SK-N-SH treated with all-trans-retinoic acid at 6 μM for 48 hours (cell line): ENCODE measurements at regions not wholly inside any gene's neighbourhood (a gene's known extent, or its start where the extent isn't known, plus 50 kb on each side); places are given as distances from the start of the nearest gene placed in this dataset.

ENCODE experiments used
- ATAC-seq: fragments of 200-7000 bp; cut with Tn5 transposase; 3 replicates; pipeline ENCODE4 v1.9.1; 2020; ENCODE audit warnings: mild to moderate bottlenecking, moderate library complexity
- ARNTL ChIP-seq: fragments of 450-650 bp; formaldehyde crosslinking; IDR thresholded peaks from 2 replicates; pipeline ENCODE4 v1.5.0; 2020; ENCODE audit warnings: low read depth, mild to moderate bottlenecking, moderate library complexity, borderline replicate concordance
- BACH2 ChIP-seq: fragments of 250-450 bp; sonication (Bioruptor Pico); IDR thresholded peaks from 2 replicates; pipeline ENCODE4 v1.9.0; 2021; ENCODE audit warnings: mild to moderate bottlenecking, borderline replicate concordance
- CREB5 ChIP-seq: fragments of 250-450 bp; sonication (Bioruptor Pico); IDR thresholded peaks from 2 replicates; pipeline ENCODE4 v1.5.1; 2020; ENCODE audit warnings: low read depth, mild to moderate bottlenecking, moderate library complexity
- CSDC2 ChIP-seq: fragments of 250-450 bp; sonication (Bioruptor Pico); IDR thresholded peaks from 2 replicates; pipeline ENCODE4 v1.5.0; 2020; ENCODE audit warnings: mild to moderate bottlenecking, moderate library complexity
- CSRNP3 ChIP-seq: fragments of 250-450 bp; sonication (Bioruptor Pico); IDR thresholded peaks from 2 replicates; pipeline ENCODE4 v1.5.1; 2021; ENCODE audit warnings: mild to moderate bottlenecking, moderate library complexity
- ESRRG ChIP-seq: fragments of 250-450 bp; sonication (Bioruptor Pico); IDR thresholded peaks from 2 replicates; pipeline ENCODE4 v1.6.1; 2021; ENCODE audit warnings: mild to moderate bottlenecking
- GLIS3 ChIP-seq: fragments of 250-450 bp; sonication (Bioruptor Pico); IDR thresholded peaks from 2 replicates; pipeline ENCODE4 v1.5.0; 2020; ENCODE audit warnings: mild to moderate bottlenecking, moderate library complexity
- ISL1 ChIP-seq: fragments of 250-450 bp; sonication (Bioruptor Pico); IDR thresholded peaks from 2 replicates; pipeline ENCODE4 v2.1.2; 2022; ENCODE audit warnings: mild to moderate bottlenecking, moderate library complexity
- OSR1 ChIP-seq: fragments of 250-450 bp; sonication (Bioruptor Pico); IDR thresholded peaks from 2 replicates; pipeline ENCODE4 v1.8.0; 2022; ENCODE audit warnings: moderate library complexity, mild to moderate bottlenecking, inconsistent platforms
- PATZ1 ChIP-seq: fragments of 250-450 bp; sonication (Bioruptor Pico); IDR thresholded peaks from 2 replicates; pipeline ENCODE4 v1.8.0; 2020; ENCODE audit warnings: mild to moderate bottlenecking, moderate library complexity, borderline replicate concordance
- POU6F1 ChIP-seq: fragments of 250-450 bp; sonication (Bioruptor Pico); IDR thresholded peaks from 2 replicates; pipeline ENCODE4 v1.8.0; 2021; ENCODE audit warnings: low read depth, mild to moderate bottlenecking, moderate library complexity, borderline replicate concordance
- PPARA ChIP-seq: fragments of 250-450 bp; sonication (Bioruptor Pico); IDR thresholded peaks from 2 replicates; pipeline ENCODE4 v1.5.0; 2020; ENCODE audit warnings: mild to moderate bottlenecking, borderline replicate concordance
- RARB ChIP-seq: fragments of 250-450 bp; sonication (Bioruptor Pico); IDR thresholded peaks from 2 replicates; pipeline ENCODE4 v1.8.0; 2021; ENCODE audit warnings: mild to moderate bottlenecking, moderate library complexity
- SNAI2 ChIP-seq: fragments of 250-450 bp; sonication (Bioruptor Pico); IDR thresholded peaks from 2 replicates; pipeline ENCODE4 v1.5.0; 2020; ENCODE audit warnings: mild to moderate bottlenecking, moderate library complexity
- TCF4 ChIP-seq: fragments of 250-450 bp; sonication (Bioruptor Pico); IDR thresholded peaks from 2 replicates; pipeline ENCODE4 v1.8.0; 2021; ENCODE audit warnings: mild to moderate bottlenecking, moderate library complexity, borderline replicate concordance
- TOX ChIP-seq: fragments of 250-450 bp; sonication (Bioruptor Pico); IDR thresholded peaks from 2 replicates; pipeline ENCODE4 v1.8.0; 2021; ENCODE audit warnings: mild to moderate bottlenecking, moderate library complexity, borderline replicate concordance
- TSHZ2 ChIP-seq: fragments of 250-450 bp; sonication (Bioruptor Pico); IDR thresholded peaks from 2 replicates; pipeline ENCODE4 v1.5.0; 2020; ENCODE audit warnings: mild to moderate bottlenecking, moderate library complexity
- ZFP3 ChIP-seq: fragments of 250-450 bp; sonication (Bioruptor Pico); IDR thresholded peaks from 2 replicates; pipeline ENCODE4 v1.5.0; 2020; ENCODE audit warnings: mild to moderate bottlenecking, moderate library complexity
- ZFP30 ChIP-seq: fragments of 450-650 bp; formaldehyde crosslinking; IDR thresholded peaks from 2 replicates; pipeline ENCODE4 v1.5.0; 2022; ENCODE audit warnings: mild to moderate bottlenecking, moderate library complexity
- ZNF565 ChIP-seq: fragments of 450-650 bp; formaldehyde crosslinking; conservative IDR thresholded peaks from 2 replicates; pipeline ENCODE4 v1.5.0; 2020; ENCODE audit warnings: low read depth, mild to moderate bottlenecking, moderate library complexity
- ZNF70 ChIP-seq: fragments of 450-650 bp; formaldehyde crosslinking; IDR thresholded peaks from 2 replicates; pipeline ENCODE4 v1.5.0; 2020; ENCODE audit warnings: mild to moderate bottlenecking, moderate library complexity
- ZNF8 ChIP-seq: fragments of 450-650 bp; formaldehyde crosslinking; IDR thresholded peaks from 2 replicates; pipeline ENCODE4 v1.5.0; 2020; ENCODE audit warnings: mild to moderate bottlenecking, moderate library complexity

GRCh38 chr18:41504316-41504715, 450.7 kb upstream of the PIK3C3 start:
- TF ChIP-seq ZFP30 (no peak), ARNTL (CRISPR knock-in tag) (no peak), ESRRG (CRISPR knock-in tag) (no peak), TOX (CRISPR knock-in tag) (no peak), TSHZ2 (CRISPR knock-in tag) (no peak), TCF4 (CRISPR knock-in tag) (no peak), OSR1 (no peak), ZFP3 (CRISPR knock-in tag) (no peak)
- no peak for ATAC-seq

GRCh38 chr18:41501848-41502247, 453.2 kb upstream of the PIK3C3 start:
- no peak for ATAC-seq
- no peak for TF ChIP-seq SNAI2 (CRISPR knock-in tag)
- TF ChIP-seq CREB5: no peak
- no peak for TF ChIP-seq ZNF8 (CRISPR knock-in tag)
- no peak for TF ChIP-seq ISL1
- TF ChIP-seq ARNTL (CRISPR knock-in tag): no peak
- TF ChIP-seq CSRNP3 (CRISPR knock-in tag): no peak
- no peak for TF ChIP-seq GLIS3 (CRISPR knock-in tag)
- no peak for TF ChIP-seq TOX (CRISPR knock-in tag)
- TF ChIP-seq, all 23 proteins: peak for 0

GRCh38 chr18:41499345-41499744, 455.7 kb upstream of the PIK3C3 start:
- ATAC-seq: no peak
- no peak for TF ChIP-seq POU6F1 (CRISPR knock-in tag)
- TF ChIP-seq ESRRG (CRISPR knock-in tag): no peak
- no peak for TF ChIP-seq PPARA (CRISPR knock-in tag)
- no peak for TF ChIP-seq ZNF565
- TF ChIP-seq RARB (CRISPR knock-in tag): no peak
- no peak for TF ChIP-seq CSRNP3 (CRISPR knock-in tag)
- TF ChIP-seq ZNF8 (CRISPR knock-in tag): no peak
- no peak for TF ChIP-seq BACH2
- no peak for TF ChIP-seq ISL1
- no peak for TF ChIP-seq TOX (CRISPR knock-in tag)
- no peak for TF ChIP-seq OSR1
- TF ChIP-seq CSDC2 (CRISPR knock-in tag): no peak
- no peak for TF ChIP-seq GLIS3 (CRISPR knock-in tag)
- no peak for TF ChIP-seq TCF4 (CRISPR knock-in tag)
- no peak for TF ChIP-seq ZFP30
- no peak for TF ChIP-seq PATZ1
- TF ChIP-seq ZNF70 (CRISPR knock-in tag): no peak
- TF ChIP-seq ARNTL (CRISPR knock-in tag): no peak
- no peak for TF ChIP-seq CREB5
